ENCODE measurements at regions not wholly inside any gene's neighbourhood (a gene's known extent, or its start where the extent isn't known, plus 50 kb on each side); places are given as distances from the start of the nearest gene placed in this dataset.
"Not testable (repeated sequence)": the region's sequence is repeated elsewhere in the genome, so short reads cannot be mapped to it uniquely, and the experiment has no call there.

- not testable (repeated sequence) for TF ChIP-seq CTCF, POLR2A, POLR2AphosphoS5, EP300 (IDR thresholded peaks at IDR 0.05)
Measured at GRCh38 chr9:33740958-33741357, 54.4 kb upstream of the PRSS3 start.

Measured in stomach (tissue), 4 donors.